ENCODE measurements at regions not wholly inside any gene's neighbourhood (a gene's known extent, or its start where the extent isn't known, plus 50 kb on each side); places are given as distances from the start of the nearest gene placed in this dataset.

DNA sequence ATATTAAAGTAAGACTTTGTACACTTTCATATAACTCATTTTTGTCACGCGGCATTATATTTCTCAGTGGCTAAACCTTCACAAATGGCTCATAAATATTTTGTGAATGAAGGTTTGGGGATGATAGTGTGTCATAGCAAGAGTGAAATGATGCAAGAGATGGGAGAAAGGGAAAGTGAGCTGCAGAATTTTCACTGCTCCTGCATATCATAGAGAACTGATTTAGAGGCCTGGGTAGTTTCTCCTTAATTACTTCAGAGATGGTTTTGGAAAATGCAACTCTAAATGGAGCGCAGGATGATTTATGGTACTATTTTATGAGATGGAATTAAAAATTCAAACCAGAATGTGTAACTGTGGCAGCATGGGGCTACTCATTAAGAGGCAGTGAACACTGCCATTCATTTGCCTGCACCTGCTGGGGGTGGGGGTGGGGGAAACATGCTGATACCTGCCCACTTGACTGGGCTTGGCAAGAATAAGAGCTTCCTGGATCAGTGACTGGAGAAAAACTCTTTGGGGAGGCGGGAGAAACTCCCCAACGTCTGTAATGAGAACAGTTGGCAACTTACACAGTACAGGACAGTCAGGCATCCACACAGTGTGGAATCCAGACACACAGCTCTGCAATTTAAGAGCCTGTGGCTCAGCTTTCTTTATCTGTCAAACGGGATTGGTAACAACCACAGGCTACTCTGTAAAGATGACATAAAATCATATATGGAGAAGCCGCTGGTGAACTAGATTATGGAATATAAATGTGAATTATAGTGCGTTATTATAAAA lies 941.9 kb downstream of the SLC4A3 start:
- H3K4me3 ChIP-seq (ENCODE audit: low read depth, low read length): no peak overlapping the region
- no peak for DNase-seq (ENCODE audit: low read depth)
- TF ChIP-seq CTCF (IDR thresholded peaks at IDR 0.05; ENCODE audit: insufficient read depth, low read depth, low read length): no peak

GRCh38 chr2:220572385-220572784 lies 945.0 kb downstream of the SLC4A3 start:
- no peak for TF ChIP-seq CTCF (IDR thresholded peaks at IDR 0.05; ENCODE audit: insufficient read depth, low read depth, low read length)
- DNase-seq (ENCODE audit: low read depth): no peak
- H3K4me3 ChIP-seq (ENCODE audit: low read depth, low read length): no peak overlapping the region

GRCh38 chr2:220574038-220574437 lies 946.6 kb downstream of the SLC4A3 start:
- no peak for TF ChIP-seq CTCF (IDR thresholded peaks at IDR 0.05; ENCODE audit: insufficient read depth, low read depth, low read length)
- H3K4me3 ChIP-seq (ENCODE audit: low read depth, low read length): no peak overlapping the region

GRCh38 chr2:220575963-220576362 lies 948.5 kb downstream of the SLC4A3 start:
- no peak for TF ChIP-seq CTCF (IDR thresholded peaks at IDR 0.05; ENCODE audit: insufficient read depth, low read depth, low read length)
- H3K4me3 ChIP-seq (ENCODE audit: low read depth, low read length): no peak overlapping the region
- no peak for DNase-seq (ENCODE audit: low read depth)

More at GRCh38 chr2:220574038-220574437, 946.6 kb downstream of the SLC4A3 start:
- DNase-seq (ENCODE audit: low read depth): no peak

GRCh38 chr2:220579452-220579851 lies 952.0 kb downstream of the SLC4A3 start:
- DNase-seq (ENCODE audit: low read depth): no peak
- no peak for TF ChIP-seq CTCF (IDR thresholded peaks at IDR 0.05; ENCODE audit: insufficient read depth, low read depth, low read length)
- no peak overlapping the region for H3K4me3 ChIP-seq (ENCODE audit: low read depth, low read length)

DNA sequence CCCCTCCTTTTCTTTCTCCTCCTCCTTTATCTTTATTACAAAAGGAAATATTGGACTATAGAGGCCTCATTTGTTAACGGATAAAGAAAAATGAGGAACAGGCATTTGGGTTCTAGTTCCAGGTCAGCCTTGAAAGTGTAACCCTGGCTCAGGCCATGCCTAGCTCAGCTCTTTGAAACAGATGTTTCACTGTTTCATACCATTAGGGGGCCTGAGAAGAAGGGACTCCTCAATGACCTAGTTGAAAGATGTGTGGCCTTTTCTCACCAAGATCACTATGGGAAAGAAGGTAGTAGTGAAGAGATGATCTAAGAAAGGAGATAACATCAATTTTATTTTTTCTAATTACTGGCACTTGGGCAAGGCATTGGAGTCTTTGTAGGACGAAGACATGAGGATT lies 952.7 kb downstream of the SLC4A3 start:
- DNase-seq (ENCODE audit: low read depth): no peak
- TF ChIP-seq CTCF (IDR thresholded peaks at IDR 0.05; ENCODE audit: insufficient read depth, low read depth, low read length): no peak
- no peak overlapping the region for H3K4me3 ChIP-seq (ENCODE audit: low read depth, low read length)

GRCh38 chr2:220583725-220584124 lies 956.3 kb downstream of the SLC4A3 start:
- no peak for DNase-seq (ENCODE audit: low read depth)
- H3K4me3 ChIP-seq (ENCODE audit: low read depth, low read length): no peak overlapping the region
- no peak for TF ChIP-seq CTCF (IDR thresholded peaks at IDR 0.05; ENCODE audit: insufficient read depth, low read depth, low read length)
